ENCODE measurements at regions not wholly inside any gene's neighbourhood (a gene's known extent, or its start where the extent isn't known, plus 50 kb on each side); places are given as distances from the start of the nearest gene placed in this dataset.

- H3K36me3 Mint-ChIP-seq (ENCODE audit: low read depth): no peaks in the 10 kb centered on the region
- peaks cover 4% of the 10 kb centered on the region for H3K27me3 Mint-ChIP-seq
- ATAC-seq: no peak
- intact Hi-C loops (cut with DNase I, micrococcal nuclease): no loop called here
- no peak overlapping the region for H3K4me3 Mint-ChIP-seq
- H3K9me3 Mint-ChIP-seq (ENCODE audit: low read depth): no peaks in the 10 kb centered on the region
- no peak overlapping the region for H3K27ac Mint-ChIP-seq
- DNase-seq: no peak
- POLR2A ChIA-PET: no interaction called here
- CTCF ChIA-PET: interaction anchor here (0.7 kb wide), 1 partner anchor 142 kb away, joined by 3 read pairs; no protein-coding TSS in a partner anchor
- H3K4me1 Mint-ChIP-seq: no peaks in the 10 kb centered on the region
Measured at GRCh38 chr10:105986486-105986885, 1178.0 kb downstream of the SORCS1 start.

- ChIA-PET POLR2A (no interaction called here), CTCF (no interaction called here)
- Mint-ChIP-seq H3K27me3 (peaks cover 2% of the 10 kb centered on the region), H3K27ac (no peak overlapping the region), H3K4me3 (no peak overlapping the region), H3K4me1 (no peaks in the 10 kb centered on the region), H3K36me3 (ENCODE audit: low read depth) (no peaks in the 10 kb centered on the region), H3K9me3 (ENCODE audit: low read depth) (no peaks in the 10 kb centered on the region)
- ATAC-seq: no peak
- DNase-seq: no peak
- intact Hi-C loops (cut with DNase I, micrococcal nuclease): no loop called here
Measured at GRCh38 chr10:105982735-105983134, 1181.8 kb downstream of the SORCS1 start.

- Mint-ChIP-seq H3K4me3 (no peak overlapping the region), H3K9me3 (ENCODE audit: low read depth) (no peaks in the 10 kb centered on the region), H3K27ac (no peak overlapping the region), H3K36me3 (ENCODE audit: low read depth) (no peaks in the 10 kb centered on the region), H3K4me1 (no peaks in the 10 kb centered on the region), H3K27me3 (peaks cover 2% of the 10 kb centered on the region)
- intact Hi-C loops (cut with DNase I, micrococcal nuclease): no loop called here
- ChIA-PET POLR2A (no interaction called here), CTCF (no interaction called here)
- no peak for ATAC-seq
- DNase-seq: no peak
Measured at GRCh38 chr10:105981679-105982078, 1182.8 kb downstream of the SORCS1 start.

- ATAC-seq (no peak), DNase-seq (no peak)
- ChIA-PET POLR2A (no interaction called here), CTCF (interaction anchor here (0.8 kb wide), 1 partner anchor 201 kb away, joined by 5 read pairs; no protein-coding TSS in a partner anchor)
- intact Hi-C loops (cut with DNase I, micrococcal nuclease): no loop called here
- Mint-ChIP-seq H3K9me3 (ENCODE audit: low read depth) (no peaks in the 10 kb centered on the region), H3K27ac (no peak overlapping the region), H3K4me1 (no peaks in the 10 kb centered on the region), H3K27me3 (peaks cover 2% of the 10 kb centered on the region), H3K36me3 (ENCODE audit: low read depth) (no peaks in the 10 kb centered on the region), H3K4me3 (no peak overlapping the region)
Measured at GRCh38 chr10:105974803-105975456, 1189.6 kb downstream of the SORCS1 start.

GRCh38 chr10:105973902-105974301 lies 1190.6 kb downstream of the SORCS1 start:
- no peak for DNase-seq
- ATAC-seq: no peak
- Mint-ChIP-seq H3K36me3 (ENCODE audit: low read depth) (no peaks in the 10 kb centered on the region), H3K4me3 (no peak overlapping the region), H3K27me3 (peaks cover 2% of the 10 kb centered on the region), H3K4me1 (no peaks in the 10 kb centered on the region), H3K27ac (no peak overlapping the region), H3K9me3 (ENCODE audit: low read depth) (no peaks in the 10 kb centered on the region)
- intact Hi-C loops (cut with DNase I, micrococcal nuclease): no loop called here
- POLR2A ChIA-PET: no interaction called here
- CTCF ChIA-PET: no interaction called here

- intact Hi-C loops (cut with DNase I, micrococcal nuclease): no loop called here
- no peak overlapping the region for H3K27ac Mint-ChIP-seq
- no peak overlapping the region for H3K4me3 Mint-ChIP-seq
- no peaks in the 10 kb centered on the region for H3K9me3 Mint-ChIP-seq (ENCODE audit: low read depth)
- no peaks in the 10 kb centered on the region for H3K36me3 Mint-ChIP-seq (ENCODE audit: low read depth)
- ATAC-seq (no peak), DNase-seq (no peak)
- H3K4me1 Mint-ChIP-seq: no peaks in the 10 kb centered on the region
- peaks cover 2% of the 10 kb centered on the region for H3K27me3 Mint-ChIP-seq
- ChIA-PET POLR2A (no interaction called here), CTCF (no interaction called here)
Measured at GRCh38 chr10:105973360-105973759, 1191.1 kb downstream of the SORCS1 start.

- no peaks in the 10 kb centered on the region for H3K4me1 Mint-ChIP-seq
- H3K27me3 Mint-ChIP-seq: peaks cover 2% of the 10 kb centered on the region
- intact Hi-C loops (cut with DNase I, micrococcal nuclease): no loop called here
- ATAC-seq: no peak
- no peak for DNase-seq
- ChIA-PET POLR2A (no interaction called here), CTCF (interaction anchor here (1.2 kb wide), 1 partner anchor 34 kb away, joined by 3 read pairs; no protein-coding TSS in a partner anchor)
- H3K4me3 Mint-ChIP-seq: no peak overlapping the region
- no peak overlapping the region for H3K27ac Mint-ChIP-seq
- no peaks in the 10 kb centered on the region for H3K9me3 Mint-ChIP-seq (ENCODE audit: low read depth)
- no peaks in the 10 kb centered on the region for H3K36me3 Mint-ChIP-seq (ENCODE audit: low read depth)
Measured at GRCh38 chr10:105971460-105971859, 1193.0 kb downstream of the SORCS1 start.

GRCh38 chr10:105969884-105970377 lies 1194.6 kb downstream of the SORCS1 start:
- POLR2A ChIA-PET: no interaction called here
- no peaks in the 10 kb centered on the region for H3K4me1 Mint-ChIP-seq

GRCh38 chr10:105968666-105969065 lies 1195.8 kb downstream of the SORCS1 start:
- intact Hi-C loops (cut with DNase I, micrococcal nuclease): no loop called here
- ATAC-seq: no peak
- no peak overlapping the region for H3K4me3 Mint-ChIP-seq
- H3K27me3 Mint-ChIP-seq: peaks cover 1% of the 10 kb centered on the region
- CTCF ChIA-PET: interaction anchor here (0.8 kb wide), 1 partner anchor 60 kb away, joined by 3 read pairs; no protein-coding TSS in a partner anchor
- DNase-seq: no peak
- no peaks in the 10 kb centered on the region for H3K4me1 Mint-ChIP-seq
- H3K36me3 Mint-ChIP-seq (ENCODE audit: low read depth): no peaks in the 10 kb centered on the region
- H3K9me3 Mint-ChIP-seq (ENCODE audit: low read depth): no peaks in the 10 kb centered on the region
- H3K27ac Mint-ChIP-seq: no peak overlapping the region
- POLR2A ChIA-PET: no interaction called here

More at GRCh38 chr10:105969884-105970377, 1194.6 kb downstream of the SORCS1 start:
- DNase-seq (no peak), ATAC-seq (no peak)
- H3K27me3 Mint-ChIP-seq: peaks cover 2% of the 10 kb centered on the region
- CTCF ChIA-PET: no interaction called here
- intact Hi-C loops (cut with DNase I, micrococcal nuclease): no loop called here
- no peak overlapping the region for H3K4me3 Mint-ChIP-seq
- H3K9me3 Mint-ChIP-seq (ENCODE audit: low read depth): no peaks in the 10 kb centered on the region
- no peaks in the 10 kb centered on the region for H3K36me3 Mint-ChIP-seq (ENCODE audit: low read depth)
- H3K27ac Mint-ChIP-seq: no peak overlapping the region

- ChIA-PET POLR2A (no interaction called here), CTCF (no interaction called here)
- ATAC-seq (no peak), DNase-seq (no peak)
- no peaks in the 10 kb centered on the region for H3K36me3 Mint-ChIP-seq (ENCODE audit: low read depth)
- no peak overlapping the region for H3K4me3 Mint-ChIP-seq
- H3K9me3 Mint-ChIP-seq (ENCODE audit: low read depth): no peaks in the 10 kb centered on the region
- H3K27me3 Mint-ChIP-seq: no peaks in the 10 kb centered on the region
- no peaks in the 10 kb centered on the region for H3K4me1 Mint-ChIP-seq
- intact Hi-C loops (cut with DNase I, micrococcal nuclease): no loop called here
- no peak overlapping the region for H3K27ac Mint-ChIP-seq
Measured at GRCh38 chr10:105967256-105967655, 1197.2 kb downstream of the SORCS1 start.

- ChIA-PET POLR2A (no interaction called here), CTCF (no interaction called here)
- no peaks in the 10 kb centered on the region for H3K9me3 Mint-ChIP-seq (ENCODE audit: low read depth)
- no peaks in the 10 kb centered on the region for H3K36me3 Mint-ChIP-seq (ENCODE audit: low read depth)
- H3K27me3 Mint-ChIP-seq: no peaks in the 10 kb centered on the region
- no peaks in the 10 kb centered on the region for H3K4me1 Mint-ChIP-seq
- DNase-seq (no peak), ATAC-seq (no peak)
- H3K4me3 Mint-ChIP-seq: no peak overlapping the region
- intact Hi-C loops (cut with DNase I, micrococcal nuclease): no loop called here
- H3K27ac Mint-ChIP-seq: no peak overlapping the region
Measured at GRCh38 chr10:105965141-105965540, 1199.4 kb downstream of the SORCS1 start.

- CTCF ChIA-PET: interaction anchor here (1.5 kb wide), 1 partner anchor 13 kb away, joined by 4 read pairs; no protein-coding TSS in a partner anchor
- H3K4me1 Mint-ChIP-seq: no peaks in the 10 kb centered on the region
- H3K36me3 Mint-ChIP-seq (ENCODE audit: low read depth): no peaks in the 10 kb centered on the region
Measured at GRCh38 chr10:105964009-105964408, 1200.5 kb downstream of the SORCS1 start.

More at GRCh38 chr10:105964009-105964408, 1200.5 kb downstream of the SORCS1 start:
- DNase-seq (no peak), ATAC-seq (no peak)
- POLR2A ChIA-PET: no interaction called here
- Mint-ChIP-seq H3K4me3 (no peak overlapping the region), H3K27ac (no peak overlapping the region), H3K9me3 (ENCODE audit: low read depth) (no peaks in the 10 kb centered on the region), H3K27me3 (no peaks in the 10 kb centered on the region)
- intact Hi-C loops (cut with DNase I, micrococcal nuclease): no loop called here

All from activated CD4-positive, alpha-beta T cell treated with anti-CD3 and anti-CD28 coated beads for 36 hours (primary cell).